HG02840 (cell line): ENCODE measurements at regions not wholly inside any gene's neighbourhood (a gene's known extent, or its start where the extent isn't known, plus 50 kb on each side); places are given as distances from the start of the nearest gene placed in this dataset.

Experiments
- ATAC-seq: cut with Tn5 transposase; IDR thresholded peaks from one replicate; pipeline ENCODE4 v1.9.1; 2021; ENCODE audit warnings: mild to moderate bottlenecking, moderate library complexity, moderate number of reproducible peaks; ENCODE audit not compliant: unreplicated experiment, low FRiP score

- ATAC-seq: no peak
These were observed 521.9 kb upstream of the CELF4 start for GRCh38 chr18:38087538-38087937.

DNA sequence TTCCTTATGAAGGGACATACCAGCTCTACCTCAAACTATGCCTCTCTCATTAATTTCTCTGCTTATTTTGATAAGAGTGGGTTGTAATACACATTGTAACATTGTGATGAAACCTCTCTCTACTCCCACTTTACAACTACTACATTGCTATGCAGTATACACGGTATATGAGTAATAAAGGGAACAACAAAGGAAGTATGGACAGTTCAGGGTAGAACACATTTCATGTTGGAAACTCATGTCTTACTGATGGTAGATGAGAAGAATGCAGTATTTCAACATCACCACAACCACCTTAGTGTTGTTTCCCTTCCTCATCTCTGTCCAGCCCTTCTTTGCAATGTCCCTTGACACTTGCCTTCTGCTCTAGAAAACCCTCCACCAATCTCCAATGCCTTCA, 515.9 kb upstream of the CELF4 start:
- no peak for ATAC-seq

GRCh38 chr18:38077229-38077628, 511.6 kb upstream of the CELF4 start:
- no peak for ATAC-seq

GRCh38 chr18:38076346-38077070, 510.9 kb upstream of the CELF4 start:
- no peak for ATAC-seq

- no peak for ATAC-seq
These were observed 508.8 kb upstream of the CELF4 start for GRCh38 chr18:38074298-38074876.

DNA sequence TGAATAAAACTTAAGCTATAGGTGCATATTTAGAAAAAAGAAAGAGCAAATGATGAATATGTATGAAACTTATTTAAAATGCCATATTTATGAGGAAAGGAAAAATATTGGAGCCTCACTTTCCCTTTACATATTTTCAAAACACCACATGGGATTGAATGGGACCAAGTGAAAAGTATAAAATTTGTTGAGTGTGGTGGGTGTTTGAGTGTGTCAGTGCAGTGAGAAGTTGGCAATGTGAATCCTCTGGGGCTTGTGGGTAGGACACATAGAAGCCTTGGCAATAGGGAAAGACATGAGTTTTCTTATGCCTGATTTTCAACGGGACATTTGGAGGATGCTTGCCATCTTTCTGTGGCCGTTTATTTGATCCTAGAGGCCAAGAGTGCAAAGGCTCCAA, 502.2 kb upstream of the CELF4 start:
- ATAC-seq: no peak

- no peak for ATAC-seq
These were observed 501.5 kb upstream of the CELF4 start for GRCh38 chr18:38067086-38067485.

DNA sequence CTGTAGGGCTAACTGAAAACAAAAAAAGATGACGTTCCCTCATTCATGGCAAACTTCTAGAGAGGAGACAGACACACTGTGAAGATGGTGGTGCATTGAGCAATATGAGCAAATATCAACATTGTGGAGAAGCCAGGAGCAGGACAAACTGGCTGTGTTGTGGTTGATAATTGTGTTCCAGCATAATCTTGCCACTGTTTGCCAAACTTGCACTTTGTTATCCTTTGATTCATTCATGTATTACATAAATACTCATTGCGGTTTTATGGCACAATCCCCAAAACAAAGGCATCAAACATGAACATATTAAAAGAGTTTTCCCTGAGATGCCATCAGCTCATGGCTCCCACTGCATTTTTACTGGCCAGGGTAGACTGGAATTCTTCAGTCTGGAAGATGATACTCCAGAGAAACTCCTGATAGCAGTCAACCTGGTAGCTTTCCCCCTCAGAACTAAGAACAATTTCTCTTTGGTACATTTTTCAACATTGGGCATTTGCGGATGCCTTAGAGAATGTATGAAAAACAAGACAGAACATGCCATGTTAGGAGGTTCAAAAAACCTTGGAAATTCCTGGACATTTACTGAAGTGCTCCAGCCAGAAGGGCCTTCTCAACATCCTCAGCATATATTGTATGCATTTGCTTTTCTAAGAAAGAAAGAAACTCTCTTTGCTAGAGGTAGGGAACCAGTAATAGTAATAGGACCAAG, 487.4 kb upstream of the CELF4 start:
- ATAC-seq: no peak

- no peak for ATAC-seq
These were observed 482.2 kb upstream of the CELF4 start for GRCh38 chr18:38047820-38048219.

GRCh38 chr18:38046651-38047050, 481.1 kb upstream of the CELF4 start:
- ATAC-seq: no peak

DNA sequence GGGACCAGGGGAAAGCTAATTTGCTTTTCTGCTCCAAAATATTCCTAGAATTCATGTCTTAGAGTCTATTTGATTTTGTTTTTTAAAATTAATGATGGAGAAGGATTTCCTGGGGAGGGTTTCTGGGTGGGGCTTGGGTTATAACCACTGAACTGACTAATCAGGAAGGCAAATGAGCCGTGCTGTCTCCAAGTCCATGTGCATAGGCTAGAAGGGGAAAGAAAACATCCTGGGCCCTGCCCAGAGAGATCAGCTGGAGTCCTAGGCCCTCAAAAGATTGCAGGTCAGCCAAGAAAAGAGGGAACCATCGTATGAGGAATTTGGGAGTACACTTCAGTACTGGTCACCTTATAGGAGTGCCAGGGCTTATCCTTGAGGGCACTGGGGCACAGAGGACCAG, 480.2 kb upstream of the CELF4 start:
- ATAC-seq: no peak

DNA sequence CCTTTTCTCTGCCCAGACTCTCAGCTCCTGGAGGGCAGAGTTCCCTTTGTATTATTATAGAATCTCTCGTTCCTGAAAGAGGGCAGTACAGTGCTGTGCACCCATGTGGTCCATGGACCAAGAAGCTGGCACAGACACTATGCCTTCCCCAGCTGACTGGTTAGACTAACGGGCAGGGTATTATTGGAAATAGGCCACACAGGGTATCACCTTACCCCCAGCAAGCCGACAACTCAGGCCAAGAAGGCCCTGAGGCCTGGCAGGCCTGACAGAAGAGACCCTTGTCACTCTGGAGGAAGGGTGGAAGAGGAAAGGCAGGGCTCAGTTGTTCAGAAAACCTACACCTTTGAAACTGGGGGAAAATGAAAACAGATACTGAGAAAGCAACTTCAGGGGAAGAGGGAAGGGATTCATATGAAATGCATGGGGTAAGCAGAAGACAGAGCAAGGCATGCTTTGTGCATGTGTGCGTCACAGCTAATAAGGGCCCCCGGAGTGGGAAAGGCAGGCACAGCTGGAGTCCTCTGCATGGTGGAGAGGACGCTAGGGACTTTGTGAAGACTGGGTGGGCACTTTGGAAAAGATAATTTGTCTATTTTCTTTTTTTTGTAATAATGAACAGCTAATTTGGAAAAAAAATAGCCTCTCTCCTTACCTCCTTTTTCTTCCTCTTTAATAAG, 476.8 kb upstream of the CELF4 start:
- no peak for ATAC-seq

DNA sequence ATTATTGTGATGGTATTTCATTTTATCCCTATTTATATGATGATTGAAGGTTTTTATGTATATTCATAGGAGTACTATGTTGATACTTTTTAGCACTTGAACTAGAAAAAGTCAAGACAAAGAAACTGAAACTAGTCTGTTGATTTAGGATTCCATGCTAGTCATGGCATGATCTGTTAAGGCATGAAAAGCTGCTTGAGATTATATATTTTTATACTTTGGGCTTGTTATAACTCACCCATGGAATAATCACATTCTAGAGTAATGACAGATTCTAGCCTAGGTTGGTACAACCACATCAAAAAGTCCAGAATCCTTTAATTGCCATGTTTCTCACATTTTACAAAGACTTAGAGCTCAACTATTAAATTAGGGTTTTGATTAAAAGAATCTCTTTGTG, 472.6 kb upstream of the CELF4 start:
- ATAC-seq: no peak

GRCh38 chr18:38035193-38035592, 469.6 kb upstream of the CELF4 start:
- ATAC-seq: no peak

DNA sequence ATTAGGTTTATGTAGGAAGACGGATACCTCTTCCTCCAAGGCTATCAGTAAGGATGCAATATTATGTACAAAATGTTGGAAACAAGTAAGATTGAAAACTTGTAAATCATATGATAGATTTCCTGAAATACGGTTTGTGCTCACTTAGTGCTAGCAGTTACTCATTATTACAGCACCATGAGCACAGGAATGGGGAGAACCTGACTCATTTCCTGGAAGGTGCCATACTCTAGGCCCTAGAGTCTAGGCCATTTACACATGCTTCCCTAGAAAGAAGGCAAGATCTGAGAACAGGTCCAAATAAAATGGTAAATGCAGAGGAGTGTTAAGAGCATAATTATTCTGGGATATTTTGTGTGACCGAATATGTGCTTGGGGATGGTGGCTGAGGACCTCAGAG, 467.7 kb upstream of the CELF4 start:
- ATAC-seq: no peak

GRCh38 chr18:38032516-38032915, 466.9 kb upstream of the CELF4 start:
- no peak for ATAC-seq

- no peak for ATAC-seq
These were observed 463.3 kb upstream of the CELF4 start for GRCh38 chr18:38028946-38029345.

DNA sequence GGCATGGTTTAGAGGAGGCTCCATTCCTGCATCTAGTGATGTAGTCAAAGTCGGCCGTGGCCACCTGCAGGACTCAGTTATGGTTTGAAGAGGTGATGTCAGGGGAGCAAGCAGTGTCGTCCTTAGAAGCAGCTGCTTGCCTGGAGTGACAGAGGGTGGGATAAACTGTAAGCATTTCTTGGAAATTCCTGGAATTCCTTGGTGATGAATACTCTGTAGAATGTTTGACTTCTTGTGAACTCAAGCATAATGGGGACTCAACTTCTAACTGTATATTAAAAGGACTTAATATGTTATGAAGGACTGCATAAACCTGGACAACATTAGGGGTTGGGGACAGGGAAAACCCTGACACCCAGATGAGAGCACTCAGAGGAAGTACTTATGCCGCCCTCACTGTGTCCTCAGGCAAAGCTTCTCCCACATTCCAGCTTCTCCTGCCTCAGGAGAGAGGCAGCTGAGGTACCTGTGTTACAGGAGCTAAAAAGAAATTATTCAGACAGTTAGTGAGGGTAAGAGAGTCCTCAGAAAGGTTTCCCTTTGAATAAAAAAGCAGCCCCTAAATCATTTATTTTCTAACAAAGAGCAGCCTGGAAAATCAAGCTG, 459.9 kb upstream of the CELF4 start:
- no peak for ATAC-seq

GRCh38 chr18:38023871-38024270, 458.3 kb upstream of the CELF4 start:
- no peak for ATAC-seq

DNA sequence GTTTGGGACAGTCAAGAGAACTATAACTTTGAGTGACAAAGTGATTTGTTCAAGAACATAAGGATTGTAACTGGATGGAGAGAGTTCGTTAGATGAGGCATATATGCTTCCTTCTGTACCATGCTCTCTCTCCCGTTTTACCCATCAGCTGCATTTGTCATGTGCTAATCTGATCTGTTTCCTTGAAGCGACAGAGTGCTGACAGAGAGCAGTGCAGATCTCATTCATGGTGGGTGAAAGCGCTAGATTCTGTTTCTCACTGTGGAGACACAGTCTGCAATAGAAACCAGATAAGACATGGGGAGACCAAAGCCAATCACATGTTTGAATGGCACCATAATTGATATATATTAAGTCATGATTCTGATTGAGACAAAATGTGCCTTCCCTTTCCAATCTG, 456.6 kb upstream of the CELF4 start:
- no peak for ATAC-seq

GRCh38 chr18:38019292-38019691, 453.7 kb upstream of the CELF4 start:
- no peak for ATAC-seq
